ENCODE measurements at regions not wholly inside any gene's neighbourhood (a gene's known extent, or its start where the extent isn't known, plus 50 kb on each side); places are given as distances from the start of the nearest gene placed in this dataset.

GRCh38 chr5:4699592-4699991 is 440.5 kb upstream of the ADAMTS16 start:
- Histone ChIP-seq H3K4me1 (peaks cover 0 to 5% of the 10 kb centered on the region in 2 donors), H3K4me3 (replicated peaks in 1 of 3) (no peak overlapping the region), H3K9me3 (no peaks in the 10 kb centered on the region), H3K27ac (peak overlapping the region in 1 of 3 donors; percentile 30), H3K27me3 (no peaks in the 10 kb centered on the region), H3K36me3 (no peaks in the 10 kb centered on the region)
- WGBS, 2 donors, result 35 to 41% methylated on average over 6 of the region's 6 CpGs
- intact Hi-C loops (cut with DNase I), result no loop called here
- DNase-seq, result peak; percentile 19 to 63
- TF ChIP-seq CTCF (IDR thresholded peaks at IDR 0.05) (no peak), POLR2A (IDR thresholded peaks at IDR 0.05) (no peak)

- WGBS, 2 donors, result 19 to 22% methylated on average over 7 of the region's 7 CpGs
- no peak overlapping the region for H3K4me3 ChIP-seq (replicated peaks in 1 of 3)
- TF ChIP-seq POLR2A (IDR thresholded peaks at IDR 0.05) (no peak), CTCF (IDR thresholded peaks at IDR 0.05) (peak in 5 of 6 experiments; percentile 13 to 69 (median 57))
- intact Hi-C loops (cut with DNase I), result no loop called here
- no peaks in the 10 kb centered on the region for H3K36me3 ChIP-seq
- DNase-seq, result peak; percentile 65 to 86
- H3K4me1 ChIP-seq, result peaks cover 0 to 5% of the 10 kb centered on the region in 2 donors
- no peaks in the 10 kb centered on the region for H3K27me3 ChIP-seq
- H3K27ac ChIP-seq, result peak overlapping the region in 1 of 3 donors; percentile 30
- H3K9me3 ChIP-seq, result no peaks in the 10 kb centered on the region
Measured at GRCh38 chr5:4700069-4700468, 440.1 kb upstream of the ADAMTS16 start.

GRCh38 chr5:4700871-4701270 is 439.3 kb upstream of the ADAMTS16 start:
- intact Hi-C loops (cut with DNase I), result no loop called here
- 73 to 75% methylated on average over 3 of the region's 3 CpGs for WGBS, 2 donors
- H3K9me3 ChIP-seq, result no peaks in the 10 kb centered on the region

GRCh38 chr5:4703931-4704458 is 436.1 kb upstream of the ADAMTS16 start:
- Histone ChIP-seq H3K9me3 (no peaks in the 10 kb centered on the region), H3K36me3 (no peaks in the 10 kb centered on the region), H3K27ac (no peak overlapping the region), H3K27me3 (no peaks in the 10 kb centered on the region), H3K4me3 (replicated peaks in 1 of 3) (no peak overlapping the region), H3K4me1 (peaks cover 0 to 5% of the 10 kb centered on the region in 2 donors)
- WGBS, 2 donors, result 87 to 88% methylated on average over 4 of the region's 4 CpGs
- intact Hi-C loops (cut with DNase I), result no loop called here
- DNase-seq, result no peak
- no peak for TF ChIP-seq CTCF (IDR thresholded peaks at IDR 0.05)
- no peak for TF ChIP-seq POLR2A (IDR thresholded peaks at IDR 0.05)

More at GRCh38 chr5:4700871-4701270, 439.3 kb upstream of the ADAMTS16 start:
- Histone ChIP-seq H3K27ac (no peak overlapping the region), H3K4me1 (peaks cover 0 to 5% of the 10 kb centered on the region in 2 donors), H3K36me3 (no peaks in the 10 kb centered on the region), H3K4me3 (replicated peaks in 1 of 3) (no peak overlapping the region), H3K27me3 (no peaks in the 10 kb centered on the region)
- no peak for TF ChIP-seq POLR2A (IDR thresholded peaks at IDR 0.05)
- no peak for TF ChIP-seq CTCF (IDR thresholded peaks at IDR 0.05)
- no peak for DNase-seq

- Histone ChIP-seq H3K27ac (no peak overlapping the region), H3K9me3 (no peaks in the 10 kb centered on the region), H3K4me3 (replicated peaks in 1 of 3) (no peak overlapping the region), H3K36me3 (no peaks in the 10 kb centered on the region), H3K27me3 (no peaks in the 10 kb centered on the region), H3K4me1 (peaks cover 0 to 3% of the 10 kb centered on the region in 2 donors)
- intact Hi-C loops (cut with DNase I), result no loop called here
- no peak for DNase-seq
- WGBS, 2 donors, result 87 to 91% methylated on average over 3 of the region's 3 CpGs
- no peak for TF ChIP-seq POLR2A (IDR thresholded peaks at IDR 0.05)
- no peak for TF ChIP-seq CTCF (IDR thresholded peaks at IDR 0.05)
Measured at GRCh38 chr5:4704951-4705350, 435.2 kb upstream of the ADAMTS16 start.

Measured in thyroid gland (tissue), 4 donors.